NB4 (cell line): ENCODE measurements at regions not wholly inside any gene's neighbourhood (a gene's known extent, or its start where the extent isn't known, plus 50 kb on each side); places are given as distances from the start of the nearest gene placed in this dataset.

Source experiments
- CTCF ChIP-seq: IDR thresholded peaks from one replicate; pipeline ENCODE4 v1.5.1; 2012; ENCODE audit warnings: low read depth, low read length
- POLR2A ChIP-seq: IDR thresholded peaks from 2 replicates; pipeline ENCODE4 v1.6.1; 2011; ENCODE audit warnings: mild to moderate bottlenecking; ENCODE audit not compliant: insufficient read length; ENCODE audit errors: extremely low read depth

GRCh38 chr13:89577301-89577700 lies 1770.2 kb upstream of the MIR17HG start:
- TF ChIP-seq POLR2A, result no peak
- TF ChIP-seq CTCF, result no peak
